Cardiac fibroblast (primary cell): ENCODE measurements at regions not wholly inside any gene's neighbourhood (a gene's known extent, or its start where the extent isn't known, plus 50 kb on each side); places are given as distances from the start of the nearest gene placed in this dataset.

Source experiments
- DNase-seq, 2 donors: peaks; one replicate each; pipeline versions ENCODE4 v3.0.0 to v3.0.0-alpha.2; 2010; ENCODE audit warnings: low read depth in 2 of 2
- H3K4me3 ChIP-seq, 2 donors: replicated peaks in 1 of 2; 1 replicate in 1 of 2; 2 replicates in 1 of 2; pipeline ENCODE4 v1.5.1; 2011; ENCODE audit warnings: low read depth in 2 of 2, low read length in 2 of 2, mild to moderate bottlenecking in 2 of 2, moderate library complexity in 1 of 2
- CTCF ChIP-seq: IDR thresholded peaks from one replicate; pipeline ENCODE4 v1.5.1; 2011; ENCODE audit warnings: low read depth, mild to moderate bottlenecking, low read length, inconsistent platforms

GRCh38 chr6:159456349-159456748 is 236.7 kb downstream of the SOD2 start:
- TF ChIP-seq CTCF, result no peak
- no peak for DNase-seq

GRCh38 chr6:159455700-159456274 is 237.3 kb downstream of the SOD2 start:
- no peak for DNase-seq
- no peak overlapping the region for H3K4me3 ChIP-seq
- TF ChIP-seq CTCF, result no peak

More at GRCh38 chr6:159456349-159456748, 236.7 kb downstream of the SOD2 start:
- H3K4me3 ChIP-seq, result no peak overlapping the region

- TF ChIP-seq CTCF, result no peak
- peak; percentile 14 to 74 for DNase-seq
- H3K4me3 ChIP-seq, result no peak overlapping the region
These were observed 242.1 kb downstream of the SOD2 start for GRCh38 chr6:159450815-159451465.

- TF ChIP-seq CTCF, result no peak
- no peak for DNase-seq
- no peak overlapping the region for H3K4me3 ChIP-seq
These were observed 246.7 kb downstream of the SOD2 start for GRCh38 chr6:159446340-159446739.

- no peak for TF ChIP-seq CTCF
- H3K4me3 ChIP-seq, result no peak overlapping the region
- no peak for DNase-seq
These were observed 247.7 kb downstream of the SOD2 start for GRCh38 chr6:159445351-159445750.

- DNase-seq, result no peak
- no peak overlapping the region for H3K4me3 ChIP-seq
- TF ChIP-seq CTCF, result no peak
These were observed 248.8 kb downstream of the SOD2 start for GRCh38 chr6:159444056-159444760.
